ENCODE measurements at regions not wholly inside any gene's neighbourhood (a gene's known extent, or its start where the extent isn't known, plus 50 kb on each side); places are given as distances from the start of the nearest gene placed in this dataset.
"Not testable (repeated sequence)": the region's sequence is repeated elsewhere in the genome, so short reads cannot be mapped to it uniquely, and the experiment has no call there.

GRCh38 chr14:53621921-53622320 is 334.7 kb downstream of the BMP4 start:
- POLR2A ChIA-PET: no interaction called here
- intact Hi-C loops (cut with micrococcal nuclease): no loop called here
- H3K4me3 Mint-ChIP-seq: no peak overlapping the region

GRCh38 chr14:53621433-53621832 is 335.2 kb downstream of the BMP4 start:
- intact Hi-C loops (cut with micrococcal nuclease): no loop called here
- POLR2A ChIA-PET: no interaction called here
- CTCF ChIA-PET: no interaction called here

More at GRCh38 chr14:53621921-53622320, 334.7 kb downstream of the BMP4 start:
- DNase-seq: no peak
- no peaks in the 10 kb centered on the region for H3K36me3 ChIP-seq (ENCODE audit: control insufficient read depth in 2 of 3, insufficient read depth in 3 of 3, low read length in 3 of 3)
- no peak overlapping the region for H3K27ac ChIP-seq (ENCODE audit: low read depth, low read length)
- H3K4me3 ChIP-seq (ENCODE audit: low read length): no peak overlapping the region
- H3K36me3 Mint-ChIP-seq: no peaks in the 10 kb centered on the region
- ATAC-seq: no peak
- peaks cover 0 to 4% (median 0%) of the 10 kb centered on the region in 5 donors for H3K27me3 Mint-ChIP-seq
- no peaks in the 10 kb centered on the region for H3K9me3 ChIP-seq (ENCODE audit: control insufficient read depth in 2 of 3, low read length in 3 of 3)
- CTCF ChIA-PET: no interaction called here
- no peaks in the 10 kb centered on the region for H3K27me3 ChIP-seq (ENCODE audit: control insufficient read depth in 2 of 2, insufficient read depth in 2 of 2, low read length in 2 of 2)
- no peaks in the 10 kb centered on the region for H3K4me1 ChIP-seq (ENCODE audit: control insufficient read depth in 2 of 2, insufficient read depth in 2 of 2, low read length in 2 of 2)
- H3K4me1 Mint-ChIP-seq: no peaks in the 10 kb centered on the region
- H3K27ac Mint-ChIP-seq: no peak overlapping the region
- H3K9me3 Mint-ChIP-seq: peaks cover 0 to 3% (median 0%) of the 10 kb centered on the region in 11 donors

GRCh38 chr14:53620890-53621289 is 335.7 kb downstream of the BMP4 start:
- intact Hi-C loops (cut with micrococcal nuclease): no loop called here
- no peak overlapping the region for H3K4me3 Mint-ChIP-seq
- CTCF ChIA-PET: no interaction called here
- H3K36me3 Mint-ChIP-seq: no peaks in the 10 kb centered on the region
- peaks cover 0 to 4% (median 0%) of the 10 kb centered on the region in 5 donors for H3K27me3 Mint-ChIP-seq
- no peaks in the 10 kb centered on the region for H3K4me1 Mint-ChIP-seq
- DNase-seq: no peak
- Histone ChIP-seq H3K36me3 (ENCODE audit: control insufficient read depth in 2 of 3, insufficient read depth in 3 of 3, low read length in 3 of 3) (no peaks in the 10 kb centered on the region), H3K4me3 (ENCODE audit: low read length) (no peak overlapping the region), H3K9me3 (ENCODE audit: control insufficient read depth in 2 of 3, low read length in 3 of 3) (no peaks in the 10 kb centered on the region), H3K27me3 (ENCODE audit: control insufficient read depth in 2 of 2, insufficient read depth in 2 of 2, low read length in 2 of 2) (no peaks in the 10 kb centered on the region), H3K4me1 (ENCODE audit: control insufficient read depth in 2 of 2, insufficient read depth in 2 of 2, low read length in 2 of 2) (no peaks in the 10 kb centered on the region), H3K27ac (ENCODE audit: low read depth, low read length) (no peak overlapping the region)
- ATAC-seq: no peak
- POLR2A ChIA-PET: no interaction called here
- H3K9me3 Mint-ChIP-seq: peaks cover 0 to 10% (median 0%) of the 10 kb centered on the region in 11 donors
- H3K27ac Mint-ChIP-seq: no peak overlapping the region

More at GRCh38 chr14:53621433-53621832, 335.2 kb downstream of the BMP4 start:
- ATAC-seq (no peak), DNase-seq (no peak)
- Histone ChIP-seq H3K4me1 (ENCODE audit: control insufficient read depth in 2 of 2, insufficient read depth in 2 of 2, low read length in 2 of 2) (no peaks in the 10 kb centered on the region), H3K27ac (ENCODE audit: low read depth, low read length) (no peak overlapping the region), H3K9me3 (ENCODE audit: control insufficient read depth in 2 of 3, low read length in 3 of 3) (no peaks in the 10 kb centered on the region), H3K27me3 (ENCODE audit: control insufficient read depth in 2 of 2, insufficient read depth in 2 of 2, low read length in 2 of 2) (no peaks in the 10 kb centered on the region), H3K36me3 (ENCODE audit: control insufficient read depth in 2 of 3, insufficient read depth in 3 of 3, low read length in 3 of 3) (no peaks in the 10 kb centered on the region), H3K4me3 (ENCODE audit: low read length) (no peak overlapping the region)
- Mint-ChIP-seq H3K27me3 (peaks cover 0 to 4% (median 0%) of the 10 kb centered on the region in 5 donors), H3K36me3 (no peaks in the 10 kb centered on the region), H3K4me1 (no peaks in the 10 kb centered on the region), H3K27ac (no peak overlapping the region), H3K9me3 (peaks cover 0 to 4% (median 0%) of the 10 kb centered on the region in 11 donors), H3K4me3 (no peak overlapping the region)

GRCh38 chr14:53620317-53620716 is 336.3 kb downstream of the BMP4 start:
- H3K36me3 Mint-ChIP-seq: no peaks in the 10 kb centered on the region
- H3K9me3 ChIP-seq (ENCODE audit: control insufficient read depth in 2 of 3, low read length in 3 of 3): no peaks in the 10 kb centered on the region
- intact Hi-C loops (cut with micrococcal nuclease): no loop called here
- no peak overlapping the region for H3K4me3 ChIP-seq (ENCODE audit: low read length)
- H3K27me3 Mint-ChIP-seq: peaks cover 0 to 4% (median 0%) of the 10 kb centered on the region in 5 donors
- DNase-seq (no peak), ATAC-seq (no peak)
- no peaks in the 10 kb centered on the region for H3K4me1 ChIP-seq (ENCODE audit: control insufficient read depth in 2 of 2, insufficient read depth in 2 of 2, low read length in 2 of 2)
- no peaks in the 10 kb centered on the region for H3K4me1 Mint-ChIP-seq
- H3K27me3 ChIP-seq (ENCODE audit: control insufficient read depth in 2 of 2, insufficient read depth in 2 of 2, low read length in 2 of 2): no peaks in the 10 kb centered on the region
- H3K27ac ChIP-seq (ENCODE audit: low read depth, low read length): no peak overlapping the region
- H3K36me3 ChIP-seq (ENCODE audit: control insufficient read depth in 2 of 3, insufficient read depth in 3 of 3, low read length in 3 of 3): no peaks in the 10 kb centered on the region
- no peak overlapping the region for H3K4me3 Mint-ChIP-seq
- peaks cover 0 to 10% (median 0%) of the 10 kb centered on the region in 11 donors for H3K9me3 Mint-ChIP-seq
- ChIA-PET POLR2A (no interaction called here), CTCF (no interaction called here)
- H3K27ac Mint-ChIP-seq: no peak overlapping the region

GRCh38 chr14:53619691-53620231 is 336.9 kb downstream of the BMP4 start:
- no peaks in the 10 kb centered on the region for H3K36me3 ChIP-seq (ENCODE audit: control insufficient read depth in 2 of 3, insufficient read depth in 3 of 3, low read length in 3 of 3)
- H3K4me3 ChIP-seq (ENCODE audit: low read length): no peak overlapping the region
- Mint-ChIP-seq H3K36me3 (no peaks in the 10 kb centered on the region), H3K27me3 (peaks cover 0 to 4% (median 0%) of the 10 kb centered on the region in 5 donors), H3K4me1 (no peaks in the 10 kb centered on the region), H3K4me3 (no peak overlapping the region), H3K27ac (no peak overlapping the region), H3K9me3 (peaks cover 0 to 10% (median 0%) of the 10 kb centered on the region in 11 donors)
- H3K27ac ChIP-seq (ENCODE audit: low read depth, low read length): no peak overlapping the region
- H3K4me1 ChIP-seq (ENCODE audit: control insufficient read depth in 2 of 2, insufficient read depth in 2 of 2, low read length in 2 of 2): no peaks in the 10 kb centered on the region
- no peaks in the 10 kb centered on the region for H3K9me3 ChIP-seq (ENCODE audit: control insufficient read depth in 2 of 3, low read length in 3 of 3)
- ChIA-PET CTCF (no interaction called here), POLR2A (no interaction called here)
- DNase-seq (no peak), ATAC-seq (no peak)
- no peaks in the 10 kb centered on the region for H3K27me3 ChIP-seq (ENCODE audit: control insufficient read depth in 2 of 2, insufficient read depth in 2 of 2, low read length in 2 of 2)
- intact Hi-C loops (cut with micrococcal nuclease): no loop called here

- H3K27ac ChIP-seq (ENCODE audit: low read depth, low read length); H3K27ac Mint-ChIP-seq; H3K4me1 ChIP-seq (ENCODE audit: control insufficient read depth in 2 of 2, insufficient read depth in 2 of 2, low read length in 2 of 2); H3K4me3 ChIP-seq (ENCODE audit: low read length); POLR2A ChIA-PET; H3K4me1 Mint-ChIP-seq; H3K9me3 ChIP-seq (ENCODE audit: control insufficient read depth in 2 of 3, low read length in 3 of 3); DNase-seq; H3K4me3 Mint-ChIP-seq; ATAC-seq; H3K36me3 Mint-ChIP-seq; CTCF ChIA-PET; intact Hi-C loops (cut with micrococcal nuclease); H3K27me3 ChIP-seq (ENCODE audit: control insufficient read depth in 2 of 2, insufficient read depth in 2 of 2, low read length in 2 of 2); H3K27me3 Mint-ChIP-seq; H3K36me3 ChIP-seq (ENCODE audit: control insufficient read depth in 2 of 3, insufficient read depth in 3 of 3, low read length in 3 of 3): not testable (repeated sequence)
- H3K9me3 Mint-ChIP-seq: peaks cover 0 to 16% (median 4%) of the 10 kb centered on the region in 11 donors
Measured at GRCh38 chr14:53616536-53616935, 340.1 kb downstream of the BMP4 start.

GRCh38 chr14:53615252-53615651 is 341.4 kb downstream of the BMP4 start:
- H3K36me3 ChIP-seq (ENCODE audit: control insufficient read depth in 2 of 3, insufficient read depth in 3 of 3, low read length in 3 of 3): no peaks in the 10 kb centered on the region
- CTCF ChIA-PET: no interaction called here
- no peaks in the 10 kb centered on the region for H3K9me3 ChIP-seq (ENCODE audit: control insufficient read depth in 2 of 3, low read length in 3 of 3)
- H3K27ac ChIP-seq (ENCODE audit: low read depth, low read length): no peak overlapping the region
- Mint-ChIP-seq H3K36me3 (no peaks in the 10 kb centered on the region), H3K4me1 (no peaks in the 10 kb centered on the region), H3K9me3 (peaks cover 0 to 25% (median 5%) of the 10 kb centered on the region in 11 donors), H3K27me3 (peaks cover 0 to 5% (median 0%) of the 10 kb centered on the region in 5 donors), H3K27ac (no peak overlapping the region), H3K4me3 (no peak overlapping the region)
- DNase-seq: no peak
- intact Hi-C loops (cut with micrococcal nuclease): no loop called here
- ATAC-seq: no peak
- no peaks in the 10 kb centered on the region for H3K4me1 ChIP-seq (ENCODE audit: control insufficient read depth in 2 of 2, insufficient read depth in 2 of 2, low read length in 2 of 2)
- POLR2A ChIA-PET: no interaction called here
- H3K4me3 ChIP-seq (ENCODE audit: low read length): no peak overlapping the region
- no peaks in the 10 kb centered on the region for H3K27me3 ChIP-seq (ENCODE audit: control insufficient read depth in 2 of 2, insufficient read depth in 2 of 2, low read length in 2 of 2)
